NCI-H748 treated with DMSO at 0.1 percent for 48 hours (cell line): ENCODE measurements at regions not wholly inside any gene's neighbourhood (a gene's known extent, or its start where the extent isn't known, plus 50 kb on each side); places are given as distances from the start of the nearest gene placed in this dataset.

ENCODE experiments used
- DNase-seq: peaks from one replicate; lab custom pipeline; 2025; lab: John Stamatoyannopoulos, UW

DNA sequence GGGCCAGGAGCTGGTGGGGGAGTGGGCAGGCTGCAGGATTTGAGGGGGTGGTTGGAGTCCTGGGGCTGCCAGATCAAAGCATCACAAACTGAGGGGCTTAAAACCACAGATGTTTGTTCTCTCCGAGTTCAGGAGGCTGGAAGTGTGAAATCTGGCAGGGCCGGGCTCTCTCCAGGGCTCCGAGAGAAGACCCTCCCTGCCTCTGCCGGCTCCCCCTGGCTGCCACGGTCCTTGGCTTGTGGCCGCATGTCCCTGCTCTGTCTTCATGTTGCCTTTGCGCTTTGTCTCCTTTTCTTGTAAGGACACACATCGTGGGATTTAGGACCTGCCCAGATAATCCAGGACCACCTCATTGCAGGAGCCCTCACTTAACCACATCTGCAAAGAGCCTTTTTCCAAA lies 139.8 kb upstream of the GSE1 start:
- no peak for DNase-seq

DNA sequence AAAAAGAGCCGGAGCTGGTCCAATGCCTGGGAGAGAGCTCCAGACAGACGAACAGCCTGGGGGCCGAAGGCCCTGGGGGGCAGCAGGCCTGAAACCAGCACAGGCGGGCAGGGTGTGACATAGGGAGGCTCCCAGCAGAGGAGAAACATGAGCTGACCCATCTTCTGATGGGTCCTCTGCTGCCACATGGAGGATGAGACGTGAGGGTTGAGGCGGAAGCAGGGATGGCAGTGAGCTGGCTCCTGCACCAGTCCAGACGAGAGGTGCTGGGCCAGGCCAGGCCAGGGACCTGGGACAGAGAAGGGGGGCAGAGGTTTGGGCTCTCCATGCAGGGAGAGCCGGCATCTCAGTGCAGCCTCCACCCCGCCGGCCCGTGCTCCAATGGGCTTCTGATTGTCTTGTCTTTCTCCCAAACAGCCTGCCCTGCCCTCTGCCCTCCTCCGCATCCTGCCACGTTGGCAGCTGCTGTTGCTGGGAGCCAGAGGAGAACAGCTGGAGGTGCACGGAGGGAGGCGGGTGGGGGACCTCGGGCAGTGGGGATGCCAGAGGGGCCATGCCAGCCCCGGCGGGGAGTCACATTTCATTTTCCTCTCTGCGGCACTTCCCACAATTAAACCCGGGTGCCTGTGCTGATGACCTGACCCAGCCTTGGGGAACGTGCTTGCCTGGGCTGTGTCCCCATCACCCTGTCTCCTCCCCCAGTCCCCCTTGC lies 139.1 kb upstream of the GSE1 start:
- no peak for DNase-seq

DNA sequence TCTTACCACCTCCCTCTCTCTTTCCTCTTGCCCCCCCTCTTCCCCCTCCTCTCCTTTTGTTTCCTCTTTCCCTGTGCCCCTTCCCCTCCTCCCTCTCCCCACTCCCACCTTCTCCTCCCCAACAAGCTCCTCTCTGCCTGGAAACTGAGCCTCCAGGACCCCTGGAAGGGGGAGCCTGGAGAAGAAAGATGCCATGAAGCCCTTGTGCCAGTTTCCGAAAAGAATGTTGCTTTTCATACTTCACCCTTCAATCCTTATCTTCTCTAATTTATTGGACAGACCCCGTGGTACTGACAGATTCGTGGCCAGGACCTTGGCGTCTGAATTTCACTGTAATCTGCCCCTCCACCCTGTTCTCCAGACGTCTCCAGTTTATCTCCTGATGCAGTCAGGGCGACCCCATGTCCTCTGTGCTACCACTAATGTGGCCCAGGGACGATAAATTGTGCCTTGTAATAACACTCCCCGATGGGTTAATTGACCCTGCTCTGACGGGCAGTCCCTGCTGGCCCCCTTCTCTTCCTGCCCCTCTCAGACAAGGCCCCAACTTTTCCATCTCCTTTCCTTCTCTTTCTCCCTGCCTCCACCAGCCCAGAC lies 138.4 kb upstream of the GSE1 start:
- DNase-seq, result no peak

DNA sequence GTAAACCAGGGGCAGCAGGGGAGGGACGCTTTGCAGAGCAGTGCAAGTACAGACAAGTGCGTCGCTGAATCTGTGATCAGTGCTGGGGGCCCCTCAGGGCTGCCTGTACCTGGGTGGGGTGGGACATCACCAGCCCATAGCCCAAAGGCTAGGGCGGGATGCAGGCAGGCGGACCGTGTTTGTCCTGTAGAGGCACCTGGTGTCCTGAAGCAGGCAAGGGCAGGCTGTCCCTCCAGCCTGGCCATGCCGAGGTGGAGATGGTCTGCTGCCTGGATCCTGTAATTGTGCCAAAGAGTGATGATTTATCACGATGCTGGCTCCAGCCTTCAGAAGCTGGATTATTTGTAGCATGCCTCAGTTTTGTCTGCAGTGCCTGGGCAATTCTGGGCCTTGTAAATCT lies 137.9 kb upstream of the GSE1 start:
- DNase-seq, result no peak

DNA sequence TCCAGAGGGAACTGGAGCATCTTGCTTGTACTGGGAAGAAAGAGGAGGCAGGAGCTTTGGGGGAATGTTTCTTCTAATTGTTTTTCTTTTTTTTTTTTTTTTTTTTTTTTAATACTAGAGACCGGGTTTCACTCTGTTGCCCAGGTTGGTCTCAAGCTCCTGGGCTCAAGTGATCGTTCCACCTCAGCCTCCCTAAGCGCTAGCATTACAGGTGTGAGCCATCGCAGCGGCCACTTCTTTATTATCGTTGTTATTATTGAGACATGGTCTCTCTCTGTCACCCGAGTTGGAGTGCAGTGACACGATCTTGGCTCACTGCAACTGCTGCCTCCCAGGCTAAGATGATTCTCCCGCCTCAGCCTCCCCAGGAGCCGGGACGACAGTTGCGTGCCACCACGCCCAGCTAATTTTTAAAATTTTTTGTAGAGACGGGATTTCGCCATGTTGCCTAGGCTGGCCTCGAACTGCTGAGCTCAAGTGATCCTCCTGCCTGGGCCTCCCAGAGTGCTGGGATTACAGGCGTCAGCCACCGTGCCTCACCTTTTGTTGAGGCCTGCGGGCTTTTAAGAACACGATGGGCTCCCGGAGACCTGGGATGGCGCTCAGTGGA lies 137.3 kb upstream of the GSE1 start:
- no peak for DNase-seq

DNA sequence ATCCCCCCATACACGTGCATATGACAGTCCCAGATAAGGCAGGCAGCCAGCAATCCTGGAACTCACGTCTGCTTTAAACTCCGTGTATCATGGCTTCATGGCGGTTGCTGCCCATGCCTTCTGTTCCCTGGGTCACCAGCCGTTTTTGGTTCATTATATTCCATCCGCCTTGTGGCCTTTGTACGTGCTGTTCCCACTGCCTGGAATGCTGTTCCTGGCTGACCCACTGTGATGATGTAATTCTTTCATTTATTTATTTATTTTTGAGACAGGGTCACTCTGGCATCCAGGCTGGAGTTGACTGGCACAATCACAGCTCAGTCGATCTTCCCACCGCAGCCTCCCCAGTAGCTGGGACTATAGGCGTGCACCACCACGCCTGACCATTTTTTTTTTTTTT lies 136.7 kb upstream of the GSE1 start:
- no peak for DNase-seq

DNA sequence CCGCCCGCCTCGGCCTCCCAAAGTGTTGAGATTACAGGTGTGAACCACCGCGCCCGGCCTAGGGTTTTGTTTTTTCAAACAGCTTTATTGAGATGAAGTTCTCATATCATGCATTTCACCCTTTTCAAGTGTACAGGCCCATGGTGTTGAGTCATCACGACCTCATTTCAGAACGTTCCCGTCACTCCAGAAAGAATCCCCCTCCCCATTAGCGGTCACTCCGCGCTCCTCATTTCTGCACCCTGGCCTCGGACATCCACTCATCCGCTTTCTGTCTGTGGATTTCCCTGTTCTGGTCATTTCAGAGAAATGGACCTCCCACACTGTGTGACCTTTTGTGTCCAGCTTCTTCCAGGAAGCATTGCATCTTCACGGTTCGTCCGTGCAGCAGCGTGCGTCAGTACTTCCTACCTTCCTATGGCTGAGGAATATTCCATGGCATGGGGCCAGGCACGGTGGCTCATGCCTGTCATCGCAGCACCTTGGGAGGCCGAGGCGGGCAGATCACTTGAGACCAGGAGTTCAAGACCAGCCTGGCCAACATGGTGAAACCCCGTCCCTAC lies 135.2 kb upstream of the GSE1 start:
- no peak for DNase-seq

DNA sequence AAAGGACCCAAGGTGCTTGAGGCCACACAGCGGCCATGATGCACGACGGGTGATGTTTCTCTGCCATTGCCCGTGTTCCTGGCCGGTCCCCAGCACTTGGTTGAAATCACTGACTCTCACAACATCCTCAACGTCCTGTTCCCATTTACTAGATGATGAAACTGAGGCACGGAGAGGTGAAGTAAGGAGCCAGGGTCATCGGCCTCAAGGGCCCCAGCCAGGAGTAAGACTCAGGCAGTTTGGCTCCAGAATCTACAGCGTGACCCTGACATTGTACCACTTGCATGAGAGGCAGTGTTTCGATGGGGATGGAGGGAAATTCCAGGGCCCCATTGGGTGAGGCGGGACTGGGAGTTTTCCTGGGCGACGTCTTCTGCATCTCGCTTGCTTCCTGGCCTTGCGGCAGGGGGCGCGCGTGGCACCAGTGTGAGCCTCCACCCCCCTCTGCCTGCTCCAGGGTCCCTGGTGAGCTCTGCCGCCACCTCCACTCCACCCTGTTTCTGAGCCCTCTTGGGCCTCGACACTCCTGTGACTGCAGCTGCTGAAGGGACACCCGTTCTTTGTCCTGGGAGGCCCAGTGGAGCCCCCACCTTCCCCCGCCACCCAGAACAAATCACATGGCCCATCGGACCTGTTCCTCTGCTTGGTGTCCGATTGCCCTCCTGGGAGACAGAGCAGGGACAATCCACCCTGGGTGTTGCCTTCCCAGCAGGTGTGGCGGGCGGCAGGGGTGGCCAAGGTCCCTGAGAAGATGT lies 133.0 kb upstream of the GSE1 start:
- DNase-seq, result no peak

DNA sequence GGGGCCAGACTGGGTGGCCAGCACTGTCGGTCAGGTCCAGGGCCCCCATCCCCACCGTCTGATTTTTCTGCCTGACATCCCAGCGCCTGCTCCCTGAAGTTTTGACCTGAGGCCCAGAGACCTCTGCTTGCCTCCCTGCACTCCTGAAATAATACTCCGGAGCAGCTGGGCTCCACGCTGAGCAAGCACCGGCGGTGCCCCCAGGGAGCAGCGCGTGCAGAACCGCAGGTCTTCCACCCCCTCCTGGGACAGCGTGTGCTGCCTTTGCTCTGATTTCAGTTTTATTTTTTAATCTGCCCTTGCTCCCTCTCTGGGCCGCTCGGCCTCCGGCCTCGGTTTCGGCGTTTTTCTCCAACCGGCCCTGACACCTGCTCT lies 132.4 kb upstream of the GSE1 start:
- DNase-seq, result no peak

DNA sequence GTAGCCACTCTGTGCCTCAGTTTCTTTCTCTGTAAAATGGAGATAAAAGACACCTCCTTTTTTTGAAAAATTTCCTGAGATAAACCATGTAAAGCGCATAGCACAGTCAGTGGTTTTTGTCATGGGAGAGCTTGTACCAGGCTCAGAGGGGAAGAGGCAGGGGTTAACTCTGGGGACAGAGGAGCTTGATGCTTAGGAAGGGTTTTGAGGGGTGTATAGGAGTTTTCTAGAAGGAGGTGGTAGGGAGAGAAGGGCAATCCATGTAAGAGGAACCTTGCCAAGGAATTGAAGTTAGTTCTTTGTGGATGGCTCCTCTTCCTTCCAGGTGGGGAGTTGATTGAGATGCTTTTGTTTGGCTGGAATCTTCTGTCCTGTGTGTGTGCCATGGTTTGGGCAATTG lies 131.9 kb upstream of the GSE1 start:
- no peak for DNase-seq

DNA sequence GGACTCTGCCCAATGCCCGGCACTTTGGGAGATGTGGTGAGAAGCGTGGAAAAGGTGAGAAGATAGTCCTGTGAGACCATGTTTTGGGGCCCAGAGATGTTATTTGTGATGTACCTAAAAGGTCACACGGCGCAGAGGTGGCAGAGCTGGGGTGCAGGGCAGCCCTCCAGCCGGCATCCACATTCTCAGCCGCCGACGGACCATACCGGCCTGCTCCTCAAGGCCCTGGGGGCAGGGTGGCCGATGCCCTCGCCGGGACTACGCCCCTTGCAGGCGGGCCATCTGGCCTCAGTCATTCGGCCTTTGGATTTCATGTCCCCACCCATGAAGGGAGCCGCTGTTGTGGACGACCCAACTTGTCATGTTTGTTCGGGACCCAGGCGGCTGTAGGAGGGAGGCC lies 131.4 kb upstream of the GSE1 start:
- DNase-seq, result no peak

DNA sequence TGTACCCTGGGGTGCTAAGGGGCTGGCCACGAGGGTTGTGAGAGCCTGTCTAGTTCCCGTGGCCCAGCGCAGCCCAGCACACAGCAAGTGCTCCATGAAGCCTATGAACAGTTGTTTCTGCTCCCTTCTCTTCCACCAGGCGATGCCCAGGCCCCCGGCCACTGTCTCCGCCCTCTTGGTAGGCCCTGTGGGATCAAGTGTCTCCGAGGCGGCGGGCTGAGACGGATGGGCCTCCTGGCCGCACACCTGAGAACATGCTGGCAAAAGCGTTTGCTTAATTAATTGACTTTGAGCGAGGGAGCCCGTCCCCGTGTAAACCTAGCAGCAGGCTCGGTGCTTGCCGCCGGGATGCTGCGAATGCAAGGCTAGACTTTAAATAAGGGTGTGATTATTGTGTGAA lies 129.7 kb upstream of the GSE1 start:
- peak; percentile 6 for DNase-seq

DNA sequence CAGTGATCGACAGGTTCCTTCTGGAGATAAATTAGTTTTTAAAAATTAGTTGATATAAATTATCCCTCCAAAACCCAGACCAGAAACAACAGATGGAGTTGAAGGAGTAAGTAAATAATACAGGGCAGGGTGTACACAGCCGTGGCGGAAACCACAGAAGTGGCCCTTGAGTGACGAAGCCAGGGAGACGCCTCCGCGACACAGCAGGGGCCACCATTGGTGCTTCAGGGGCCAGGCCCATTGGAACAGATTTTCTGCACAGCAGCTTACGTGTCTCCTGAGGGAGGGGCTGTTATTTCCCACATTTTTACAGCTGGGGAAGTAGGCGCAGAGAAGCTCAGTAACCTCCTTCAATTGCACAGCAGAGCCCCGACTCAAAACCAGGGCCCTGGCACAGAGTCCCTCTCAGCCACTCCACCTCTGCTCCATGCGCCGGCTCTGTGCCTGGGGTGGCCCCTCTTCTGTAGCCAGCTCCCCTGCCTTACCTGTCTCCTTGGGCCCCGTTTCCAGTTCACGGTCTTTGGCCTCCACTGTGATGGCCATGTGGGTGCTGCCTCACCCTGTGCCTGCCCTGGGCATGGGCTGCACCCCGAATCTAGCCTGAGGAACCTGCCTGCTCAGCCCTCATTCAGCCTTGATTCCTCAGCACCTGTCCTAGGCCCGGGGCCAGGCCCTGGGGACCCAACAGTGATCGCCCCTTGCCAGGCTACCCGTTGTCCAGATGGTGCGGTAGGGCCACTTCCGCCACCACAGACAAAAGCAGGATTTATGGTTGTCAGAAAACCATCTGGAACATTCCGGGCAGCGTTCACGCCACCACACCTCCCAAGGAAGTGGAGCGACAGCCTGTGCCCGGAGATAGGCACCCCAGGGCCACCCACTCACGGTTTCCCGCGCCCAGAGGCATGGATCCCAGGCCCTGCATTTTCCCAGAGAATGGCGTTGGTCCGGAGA lies 128.5 kb upstream of the GSE1 start:
- peak; percentile 41 for DNase-seq

DNA sequence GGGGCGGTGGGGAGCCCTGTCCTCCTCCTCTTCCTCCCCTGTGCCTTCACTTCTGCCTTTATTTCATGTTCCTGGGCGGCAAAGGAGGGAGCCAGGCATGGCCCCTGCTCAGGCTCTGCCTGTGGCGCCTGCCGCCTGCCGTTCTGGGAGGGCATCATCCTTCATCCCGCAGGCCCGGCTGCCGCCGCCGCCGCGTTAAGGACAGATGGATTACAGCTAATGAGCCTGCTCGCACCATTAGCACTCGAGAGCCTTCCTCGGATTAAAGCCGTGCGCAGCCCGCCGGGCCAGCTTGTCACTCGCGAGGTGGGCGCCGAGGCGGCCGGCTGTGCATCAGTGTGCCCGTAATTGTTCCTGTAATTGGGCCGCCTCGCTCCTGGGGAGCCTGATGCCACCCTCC lies 127.7 kb upstream of the GSE1 start:
- no peak for DNase-seq

DNA sequence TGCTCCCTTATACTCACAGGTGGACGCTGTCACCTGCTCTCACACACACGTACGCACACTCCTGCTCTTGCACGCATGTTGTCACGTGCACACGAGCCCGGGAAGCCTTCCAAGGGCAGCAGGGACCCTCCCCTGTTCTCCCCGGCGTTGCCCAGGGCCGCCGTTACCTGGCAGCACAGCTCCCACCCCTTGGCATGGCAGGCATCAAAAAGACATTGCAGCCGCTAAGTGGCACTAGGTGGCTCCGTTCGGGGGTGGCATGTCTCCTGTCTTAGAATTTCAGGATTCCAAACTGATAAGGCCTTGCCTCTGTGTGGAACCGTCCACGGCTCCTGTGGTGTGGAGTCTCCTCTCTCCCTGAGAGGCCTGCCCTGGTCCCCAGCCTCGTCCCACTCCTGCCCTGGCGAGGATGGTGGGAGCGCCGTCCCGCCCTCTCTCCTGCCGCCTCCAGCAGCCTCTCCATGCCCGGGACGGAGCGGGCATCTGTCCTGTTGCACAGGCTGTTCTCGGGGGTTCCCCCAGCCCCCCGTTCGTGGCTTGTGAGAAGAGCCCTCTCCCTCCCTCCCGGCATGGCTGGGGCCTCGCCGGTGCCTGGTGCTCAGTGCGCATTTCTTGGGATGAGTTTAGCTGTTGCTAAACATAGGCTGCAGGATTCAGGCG lies 126.7 kb upstream of the GSE1 start:
- DNase-seq, result no peak

DNA sequence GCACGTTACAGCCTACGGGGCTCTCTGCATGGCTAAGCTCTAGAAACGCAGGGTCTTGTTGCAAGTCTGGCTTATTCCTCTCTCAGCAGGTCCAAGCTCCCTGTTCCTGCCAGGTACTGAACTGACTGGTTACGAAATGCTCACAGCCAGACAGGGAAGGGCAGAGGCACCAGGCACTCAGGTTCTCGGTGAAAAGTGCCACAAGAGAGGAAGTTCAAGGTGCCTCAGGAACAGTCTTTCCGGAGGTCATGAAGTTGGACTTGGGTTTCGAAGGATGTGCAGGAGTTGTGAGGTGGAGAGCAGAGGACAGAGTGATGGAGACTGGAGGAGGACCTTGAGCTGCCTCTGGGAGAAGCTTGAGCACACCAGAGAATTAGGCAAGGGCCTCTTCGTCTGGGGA lies 124.7 kb upstream of the GSE1 start:
- DNase-seq, result no peak

DNA sequence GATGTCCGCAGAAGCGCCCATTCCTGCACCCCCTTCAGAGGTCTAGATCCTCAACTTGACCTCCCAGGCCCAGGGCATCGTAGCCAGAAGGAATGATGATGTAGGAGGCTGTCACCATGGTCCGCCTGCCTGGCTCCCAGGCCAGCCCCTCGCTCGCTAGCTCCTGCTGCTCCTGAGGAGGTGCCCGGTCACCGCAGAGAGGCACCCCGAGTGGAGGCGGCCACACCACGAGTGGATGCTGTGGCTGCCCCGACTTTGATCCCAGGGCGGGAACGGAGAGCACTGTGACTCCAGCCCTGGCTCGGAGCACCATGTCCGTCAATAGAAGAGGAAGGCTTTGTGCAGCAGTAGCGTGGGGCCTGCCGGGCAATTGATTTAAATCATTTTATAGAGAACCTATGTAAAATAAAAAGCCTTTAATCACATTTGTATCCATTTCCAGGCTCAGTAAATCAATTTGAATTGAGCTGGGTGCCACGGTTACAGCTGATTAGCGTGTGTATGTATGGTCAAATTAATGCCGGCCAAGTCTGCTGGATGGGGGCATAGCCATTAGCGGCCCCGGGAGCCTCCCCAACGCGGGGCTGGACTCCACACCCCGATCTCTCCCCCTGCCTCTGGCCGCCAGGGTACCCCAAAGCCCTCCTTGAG lies 122.6 kb upstream of the GSE1 start:
- no peak for DNase-seq

DNA sequence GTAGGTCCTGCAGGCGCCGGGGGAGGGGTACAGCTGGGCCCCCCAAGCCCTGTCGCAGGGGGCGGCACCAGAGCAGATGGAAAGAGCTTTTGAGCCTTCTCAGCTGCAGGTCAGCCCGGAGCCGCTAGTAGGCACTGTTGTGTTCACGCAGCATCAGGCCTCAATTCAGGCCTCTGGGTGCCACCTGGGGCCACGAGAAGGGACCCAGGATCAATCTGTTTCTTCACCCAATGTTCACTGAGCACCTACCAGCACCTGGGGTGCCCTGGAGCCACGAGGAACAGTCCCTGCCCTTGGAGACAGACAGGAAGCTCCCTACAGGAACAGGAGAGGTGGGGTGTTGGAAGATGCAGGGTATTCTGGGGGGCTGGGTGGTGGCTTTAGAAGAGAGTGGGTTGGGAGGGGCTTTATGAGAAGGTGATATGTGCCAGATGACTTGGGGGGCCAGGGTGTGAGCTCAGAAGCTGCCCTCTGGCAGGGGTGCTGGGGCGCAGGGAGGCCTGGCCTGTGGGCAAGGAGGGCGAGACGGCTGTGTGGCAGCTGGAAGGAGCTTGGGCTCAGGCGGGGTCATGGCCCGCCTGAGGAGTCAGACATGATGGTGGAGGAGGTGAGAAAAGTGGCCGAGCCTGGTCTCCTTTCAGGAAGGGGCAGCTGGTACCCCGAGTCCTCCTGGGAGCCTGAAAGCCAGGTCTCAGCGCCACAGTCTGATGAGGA lies 121.9 kb upstream of the GSE1 start:
- DNase-seq, result no peak

DNA sequence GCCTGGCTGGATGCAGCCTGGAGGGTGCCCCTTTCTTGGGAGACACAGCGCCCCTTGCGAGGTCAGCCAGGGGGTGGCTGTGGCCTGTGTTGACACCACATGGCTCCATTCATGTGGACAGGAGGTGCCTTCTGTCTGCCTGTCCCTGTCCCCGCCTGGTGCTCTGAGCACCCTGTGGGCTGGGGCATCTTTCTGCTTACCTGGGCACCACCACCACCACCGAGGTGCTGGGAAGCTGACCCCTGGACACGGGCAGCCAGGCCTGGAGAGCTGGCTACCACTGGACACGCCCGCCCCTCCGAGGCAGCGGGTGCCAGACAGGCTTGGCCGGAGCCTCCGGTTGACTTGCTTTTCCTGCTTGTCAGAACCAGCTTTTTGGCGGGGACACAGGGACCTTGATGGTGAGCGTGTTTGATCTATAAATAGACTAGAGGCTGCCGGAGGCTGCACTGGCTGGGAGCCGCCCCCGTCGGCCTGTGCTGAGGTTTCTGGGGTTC lies 121.3 kb upstream of the GSE1 start:
- DNase-seq, result no peak
